HUES64 (cell line): ENCODE measurements at regions not wholly inside any gene's neighbourhood (a gene's known extent, or its start where the extent isn't known, plus 50 kb on each side); places are given as distances from the start of the nearest gene placed in this dataset.
"Not testable (repeated sequence)": the region's sequence is repeated elsewhere in the genome, so short reads cannot be mapped to it uniquely, and the experiment has no call there.

Experiments
- H3K27ac ChIP-seq: 2 replicates; pipeline ENCODE4 v1.7.0; 2013; ENCODE audit warnings: low read depth, low read length, inconsistent platforms
- H3K27me3 ChIP-seq: 2 replicates; pipeline ENCODE4 v1.6.1; 2013; ENCODE audit warnings: mild to moderate bottlenecking, low read length; ENCODE audit not compliant: insufficient read depth
- H3K36me3 ChIP-seq: 2 replicates; pipeline ENCODE4 v1.6.1; 2013; ENCODE audit warnings: mild to moderate bottlenecking, low read length; ENCODE audit not compliant: insufficient read depth
- H3K4me1 ChIP-seq: 2 replicates; pipeline ENCODE4 v1.6.1; 2013; ENCODE audit warnings: mild to moderate bottlenecking, low read length, moderate library complexity; ENCODE audit not compliant: insufficient read depth
- H3K4me3 ChIP-seq: 2 replicates; pipeline ENCODE4 v1.5.1; 2013; ENCODE audit warnings: mild to moderate bottlenecking, low read length, moderate library complexity
- H3K9ac ChIP-seq: 2 replicates; pipeline ENCODE4 v1.6.1; 2013; ENCODE audit warnings: mild to moderate bottlenecking, low read depth, low read length
- H3K9me3 ChIP-seq: 2 replicates; pipeline ENCODE4 v1.6.1; 2013; ENCODE audit warnings: low read depth, low read length; ENCODE audit not compliant: insufficient read depth
- WGBS: fragments of 150-250, 120-280 bp; methylation state at CpG from one replicate; pipeline ENCODE4 v1.1.7; 2013; ENCODE audit warnings: missing lambda C conversion rate; 5-methylcytosine and 5-hydroxymethylcytosine counted together

GRCh38 chr12:131506426-131506825 is 204.5 kb upstream of the SFSWAP start:
- H3K9ac ChIP-seq: no peak overlapping the region
- H3K9me3 ChIP-seq: no peaks in the 10 kb centered on the region
- H3K27ac ChIP-seq: no peak overlapping the region
- WGBS: 94% methylated on average over 6 of the region's 6 CpGs
- no peaks in the 10 kb centered on the region for H3K36me3 ChIP-seq
- peaks cover 5% of the 10 kb centered on the region; the same call in 1 of the 2 replicates for H3K4me1 ChIP-seq
- no peak overlapping the region for H3K4me3 ChIP-seq
- H3K27me3 ChIP-seq: no peaks in the 10 kb centered on the region

GRCh38 chr12:131507094-131507493 is 203.8 kb upstream of the SFSWAP start:
- H3K27me3 ChIP-seq: no peaks in the 10 kb centered on the region
- H3K9ac ChIP-seq: no peak overlapping the region
- no peak overlapping the region for H3K27ac ChIP-seq
- whole genome bisulfite sequencing: 93% methylated on average over 4 of the region's 4 CpGs
- H3K4me1 ChIP-seq: peaks cover 9% of the 10 kb centered on the region; the same call in 1 of the 2 replicates
- no peak overlapping the region for H3K4me3 ChIP-seq
- H3K9me3 ChIP-seq: no peaks in the 10 kb centered on the region
- no peaks in the 10 kb centered on the region for H3K36me3 ChIP-seq

DNA sequence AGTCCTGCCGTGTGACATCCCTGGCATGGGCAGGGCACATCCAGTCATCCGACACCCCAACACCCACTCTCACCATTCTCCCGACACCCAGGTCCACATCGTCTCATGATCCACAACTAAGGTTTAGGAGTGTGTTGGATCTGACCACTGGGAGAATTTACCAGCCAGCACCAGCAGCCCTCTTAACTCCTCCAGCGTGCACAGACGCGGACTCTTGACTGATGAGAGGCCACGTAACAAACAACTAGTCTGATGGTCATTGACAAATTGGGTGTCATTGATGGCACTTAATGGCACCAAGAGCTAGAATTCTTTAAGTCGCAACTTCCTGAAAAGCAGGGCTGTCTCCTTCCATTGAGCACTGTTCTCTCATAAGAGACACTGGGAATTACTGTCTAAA is 203.0 kb upstream of the SFSWAP start:
- H3K4me3 ChIP-seq: no peak overlapping the region
- no peaks in the 10 kb centered on the region for H3K27me3 ChIP-seq
- peaks cover 10% of the 10 kb centered on the region; the same call in 1 of the 2 replicates for H3K4me1 ChIP-seq
- no peak overlapping the region for H3K27ac ChIP-seq
- 84% methylated on average over 9 of the region's 9 CpGs for WGBS
- no peaks in the 10 kb centered on the region for H3K9me3 ChIP-seq
- H3K36me3 ChIP-seq: no peaks in the 10 kb centered on the region
- no peak overlapping the region for H3K9ac ChIP-seq

DNA sequence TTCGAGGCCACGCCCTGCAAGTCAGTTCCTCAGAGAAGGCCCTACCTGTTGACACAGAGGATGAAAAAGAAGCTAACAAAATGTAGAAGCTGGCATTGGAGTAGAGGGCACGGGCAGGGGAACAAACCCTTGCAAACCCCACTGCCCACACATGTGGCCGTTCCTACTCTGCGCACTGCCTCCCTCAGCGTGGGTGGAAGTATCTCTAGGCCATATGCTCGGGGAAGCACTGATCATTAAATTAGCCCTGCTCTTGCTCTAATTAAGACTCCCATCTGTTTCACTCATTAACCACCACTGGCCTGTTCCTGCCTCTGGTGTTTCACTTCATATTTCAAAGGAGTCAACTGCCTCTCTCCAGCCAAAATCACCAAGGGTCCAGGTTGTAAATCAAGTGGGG is 201.2 kb upstream of the SFSWAP start:
- Histone ChIP-seq H3K9me3 (no peaks in the 10 kb centered on the region), H3K27ac (no peak overlapping the region), H3K27me3 (no peaks in the 10 kb centered on the region), H3K36me3 (no peaks in the 10 kb centered on the region), H3K4me3 (no peak overlapping the region), H3K9ac (no peak overlapping the region), H3K4me1 (peaks cover 10% of the 10 kb centered on the region; the same call in 1 of the 2 replicates)
- 81% methylated on average over 7 of the region's 7 CpGs for WGBS

DNA sequence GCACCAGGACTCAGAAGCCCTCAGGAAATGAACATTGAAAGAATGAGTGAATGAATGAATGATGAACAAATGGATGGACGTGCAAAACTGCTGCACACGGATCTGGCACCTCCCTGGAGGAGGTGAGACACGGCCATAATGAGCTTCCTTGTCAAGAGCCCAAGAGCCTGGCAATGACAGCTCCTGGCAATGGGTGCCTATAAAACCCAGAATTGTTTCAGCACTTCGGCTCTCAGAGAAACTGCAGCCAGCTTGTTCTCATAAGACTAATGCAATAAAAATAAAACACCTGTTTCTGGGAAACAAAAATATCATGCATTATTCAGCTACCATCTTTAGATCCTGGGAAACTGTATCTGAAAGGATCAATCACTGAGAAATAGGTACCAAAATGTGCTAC is 200.5 kb upstream of the SFSWAP start:
- Histone ChIP-seq H3K27me3 (no peaks in the 10 kb centered on the region), H3K36me3 (no peaks in the 10 kb centered on the region), H3K9ac (no peak overlapping the region), H3K27ac (no peak overlapping the region), H3K9me3 (no peaks in the 10 kb centered on the region), H3K4me3 (no peak overlapping the region), H3K4me1 (peaks cover 10% of the 10 kb centered on the region; the same call in 1 of the 2 replicates)
- WGBS: 86% methylated on average over 4 of the region's 4 CpGs

DNA sequence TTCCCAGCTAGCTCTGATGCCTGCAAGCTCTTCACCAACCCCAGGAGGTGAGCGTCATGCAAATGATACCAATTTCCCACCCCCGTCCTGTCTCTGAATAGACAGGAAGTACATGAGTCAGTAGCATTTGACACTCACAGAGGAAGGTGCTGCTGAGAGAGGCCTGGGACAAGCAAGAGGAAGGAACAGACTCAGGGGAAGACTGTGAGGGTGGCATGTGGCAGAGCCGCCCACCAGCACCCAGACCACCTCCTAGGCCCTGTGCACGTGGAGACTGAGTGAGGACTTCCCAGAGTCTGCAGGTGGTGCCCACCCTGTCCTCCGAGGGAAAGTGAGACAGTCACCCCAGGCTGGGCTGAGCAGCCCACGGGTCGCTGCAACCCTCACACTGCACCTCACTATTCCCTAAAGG is 199.5 kb upstream of the SFSWAP start:
- no peak overlapping the region for H3K9ac ChIP-seq
- no peaks in the 10 kb centered on the region for H3K9me3 ChIP-seq
- H3K4me3 ChIP-seq: no peak overlapping the region
- H3K4me1 ChIP-seq: peaks cover 10% of the 10 kb centered on the region; the same call in 1 of the 2 replicates
- no peak overlapping the region for H3K27ac ChIP-seq
- WGBS: 55% methylated on average over 7 of the region's 7 CpGs
- H3K36me3 ChIP-seq: no peaks in the 10 kb centered on the region
- H3K27me3 ChIP-seq: no peaks in the 10 kb centered on the region

- no peak overlapping the region for H3K27ac ChIP-seq
- WGBS: 91% methylated on average over 11 of the region's 11 CpGs
- H3K9ac ChIP-seq: no peak overlapping the region
Measured at GRCh38 chr12:131511803-131512561, 198.9 kb upstream of the SFSWAP start.

DNA sequence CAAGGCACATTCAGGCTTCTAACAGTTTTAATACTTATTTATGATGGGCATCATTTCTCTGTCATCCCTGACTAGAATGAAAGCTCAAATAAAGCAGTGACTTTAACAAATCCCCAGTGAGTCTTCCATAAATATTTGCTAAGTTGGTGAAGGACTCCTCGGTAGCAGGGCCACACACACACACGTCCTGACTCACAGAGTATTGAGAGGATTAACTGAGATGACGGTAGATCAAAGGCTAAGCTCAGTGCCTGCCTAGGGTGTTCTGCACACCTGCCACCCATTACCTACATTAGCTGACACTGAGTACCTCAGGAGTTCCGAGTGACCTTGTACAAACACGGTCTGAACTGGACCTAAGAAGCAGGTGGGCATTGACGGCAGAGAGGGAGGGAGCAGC is 197.3 kb upstream of the SFSWAP start:
- Histone ChIP-seq H3K27me3 (no peaks in the 10 kb centered on the region), H3K9ac (no peak overlapping the region), H3K27ac (no peak overlapping the region), H3K36me3 (no peaks in the 10 kb centered on the region), H3K9me3 (peaks cover 5% of the 10 kb centered on the region; the same call in 1 of the 2 replicates), H3K4me3 (no peak overlapping the region), H3K4me1 (peaks cover 10% of the 10 kb centered on the region; the same call in 1 of the 2 replicates)
- WGBS: 68% methylated on average over 6 of the region's 6 CpGs

More at GRCh38 chr12:131511803-131512561, 198.9 kb upstream of the SFSWAP start:
- H3K36me3 ChIP-seq: no peaks in the 10 kb centered on the region
- no peaks in the 10 kb centered on the region for H3K27me3 ChIP-seq
- H3K4me3 ChIP-seq: no peak overlapping the region
- H3K9me3 ChIP-seq: no peaks in the 10 kb centered on the region
- H3K4me1 ChIP-seq: peaks cover 10% of the 10 kb centered on the region; the same call in 1 of the 2 replicates

GRCh38 chr12:131520553-131520952 is 190.3 kb upstream of the SFSWAP start:
- H3K27me3 ChIP-seq, H3K36me3 ChIP-seq, H3K27ac ChIP-seq, H3K4me1 ChIP-seq, H3K9ac ChIP-seq, H3K9me3 ChIP-seq, H3K4me3 ChIP-seq: not testable (repeated sequence)
- 94% methylated on average over 8 of the region's 8 CpGs for WGBS

- H3K9me3 ChIP-seq: peaks cover 5% of the 10 kb centered on the region; the same call in 1 of the 2 replicates
- no peak overlapping the region for H3K27ac ChIP-seq
- no peak overlapping the region for H3K9ac ChIP-seq
- H3K4me1 ChIP-seq: no peaks in the 10 kb centered on the region
- 93% methylated on average over 5 of the region's 6 CpGs for WGBS
- no peak overlapping the region for H3K4me3 ChIP-seq
- H3K36me3 ChIP-seq: no peaks in the 10 kb centered on the region
- no peaks in the 10 kb centered on the region for H3K27me3 ChIP-seq
Measured at GRCh38 chr12:131521326-131521725, 189.6 kb upstream of the SFSWAP start.

DNA sequence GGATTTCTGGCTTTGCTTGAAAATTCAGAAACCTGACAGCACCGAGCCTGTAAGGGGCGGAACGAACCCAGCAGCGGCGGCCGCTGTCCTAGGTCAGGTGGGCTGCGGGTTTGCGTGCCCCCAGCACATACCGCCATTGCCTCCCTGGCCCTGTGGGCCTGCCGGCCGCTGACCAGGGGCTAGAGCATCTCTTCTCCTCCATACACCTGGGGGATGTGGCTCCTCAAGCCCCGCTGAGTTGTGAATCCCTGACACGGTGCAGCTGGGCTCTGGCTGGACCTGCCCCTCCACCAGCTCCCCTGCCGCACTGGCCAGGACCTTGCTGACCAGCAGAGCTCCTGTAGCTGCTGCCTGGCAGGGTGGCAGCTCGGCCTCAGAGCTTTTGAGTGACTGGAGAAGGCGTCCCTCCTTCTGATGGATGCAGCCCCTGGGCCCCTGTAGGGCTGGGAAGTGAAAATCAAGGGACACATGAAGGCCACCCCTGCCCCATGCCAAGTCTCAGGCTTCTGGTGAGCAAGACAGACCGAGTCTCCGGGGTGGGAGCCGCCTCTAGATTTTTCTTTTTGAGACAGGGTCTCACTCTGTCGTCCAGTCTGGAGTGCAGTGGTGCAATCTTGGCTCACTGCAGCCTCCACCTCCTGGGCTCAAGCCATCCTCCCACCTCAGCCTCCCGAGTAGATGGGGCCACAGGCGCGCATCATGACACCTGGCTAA is 184.9 kb upstream of the SFSWAP start:
- Histone ChIP-seq H3K27ac (no peak overlapping the region), H3K9ac (no peak overlapping the region), H3K9me3 (no peaks in the 10 kb centered on the region), H3K4me3 (no peak overlapping the region), H3K27me3 (no peaks in the 10 kb centered on the region), H3K4me1 (no peaks in the 10 kb centered on the region), H3K36me3 (no peaks in the 10 kb centered on the region)
- 91% methylated on average over 21 of the region's 23 CpGs for WGBS
